ENCODE measurements at regions not wholly inside any gene's neighbourhood (a gene's known extent, or its start where the extent isn't known, plus 50 kb on each side); places are given as distances from the start of the nearest gene placed in this dataset.
A peak's percentile ranks its signal among the peaks of the same experiment; 100 is the strongest.

DNA sequence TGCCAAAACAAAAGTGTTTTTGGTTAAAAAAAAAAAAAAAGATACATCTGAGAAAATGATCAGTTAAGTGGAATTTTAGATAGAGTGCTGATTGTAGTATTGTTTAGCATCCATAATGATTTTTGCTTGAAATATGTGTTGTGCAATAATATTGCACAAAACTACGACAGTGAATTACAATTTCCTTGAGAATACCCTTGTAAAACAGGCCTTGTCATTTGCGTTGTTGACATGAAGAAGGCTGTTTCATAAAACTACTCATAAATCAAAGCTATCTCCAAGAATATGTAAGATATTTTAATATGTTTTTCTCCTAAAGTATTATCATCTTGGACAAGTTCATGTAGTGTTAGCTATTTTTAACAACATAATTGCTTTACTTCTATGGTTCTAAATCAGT, 1077.0 kb downstream of the LRFN5 start:
- H3K4me1 ChIP-seq: no peaks in the 10 kb centered on the region
- no peak for DNase-seq (ENCODE audit: extremely low spot score in 2 of 2)
- H3K36me3 ChIP-seq: no peaks in the 10 kb centered on the region
- intact Hi-C loops (cut with DNase I): no loop called here
- TF ChIP-seq POLR2A (IDR thresholded peaks at IDR 0.05) (no peak), POLR2AphosphoS5 (IDR thresholded peaks at IDR 0.05; ENCODE audit: insufficient read depth in 1 of 2, low read depth in 1 of 2) (peak in 1 of 2 donors; percentile 21)
- TF ChIP-seq, protein P1, sequence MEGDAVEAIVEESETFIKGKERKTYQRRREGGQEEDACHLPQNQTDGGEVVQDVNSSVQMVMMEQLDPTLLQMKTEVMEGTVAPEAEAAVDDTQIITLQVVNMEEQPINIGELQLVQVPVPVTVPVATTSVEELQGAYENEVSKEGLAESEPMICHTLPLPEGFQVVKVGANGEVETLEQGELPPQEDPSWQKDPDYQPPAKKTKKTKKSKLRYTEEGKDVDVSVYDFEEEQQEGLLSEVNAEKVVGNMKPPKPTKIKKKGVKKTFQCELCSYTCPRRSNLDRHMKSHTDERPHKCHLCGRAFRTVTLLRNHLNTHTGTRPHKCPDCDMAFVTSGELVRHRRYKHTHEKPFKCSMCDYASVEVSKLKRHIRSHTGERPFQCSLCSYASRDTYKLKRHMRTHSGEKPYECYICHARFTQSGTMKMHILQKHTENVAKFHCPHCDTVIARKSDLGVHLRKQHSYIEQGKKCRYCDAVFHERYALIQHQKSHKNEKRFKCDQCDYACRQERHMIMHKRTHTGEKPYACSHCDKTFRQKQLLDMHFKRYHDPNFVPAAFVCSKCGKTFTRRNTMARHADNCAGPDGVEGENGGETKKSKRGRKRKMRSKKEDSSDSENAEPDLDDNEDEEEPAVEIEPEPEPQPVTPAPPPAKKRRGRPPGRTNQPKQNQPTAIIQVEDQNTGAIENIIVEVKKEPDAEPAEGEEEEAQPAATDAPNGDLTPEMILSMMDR (IDR thresholded peaks at IDR 0.05): no peak
- no peak overlapping the region for H3K27ac ChIP-seq
- no peak overlapping the region for H3K4me3 ChIP-seq
- no peaks in the 10 kb centered on the region for H3K27me3 ChIP-seq
- no peaks in the 10 kb centered on the region for H3K9me3 ChIP-seq

DNA sequence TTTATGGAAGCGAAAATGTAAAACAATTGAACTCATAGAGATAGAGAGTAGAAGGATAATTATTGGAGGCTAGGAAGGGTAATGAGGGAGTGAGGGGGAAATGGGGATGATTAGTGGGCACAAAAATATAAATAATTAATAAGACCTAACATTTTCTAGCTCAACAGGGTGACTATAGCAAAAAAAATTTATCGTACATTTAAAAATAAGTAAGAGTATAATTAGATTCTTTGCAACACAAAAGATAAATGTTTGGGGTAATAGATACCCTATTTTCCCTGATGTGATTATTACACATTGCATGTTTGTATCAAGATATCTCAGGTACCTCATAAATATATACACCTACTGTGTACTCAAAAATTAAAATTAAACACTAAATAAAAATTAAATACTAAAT, 1070.0 kb downstream of the LRFN5 start:
- no peaks in the 10 kb centered on the region for H3K27me3 ChIP-seq
- no peak overlapping the region for H3K4me3 ChIP-seq
- H3K9me3 ChIP-seq: no peaks in the 10 kb centered on the region
- no peaks in the 10 kb centered on the region for H3K36me3 ChIP-seq
- H3K4me1 ChIP-seq: no peaks in the 10 kb centered on the region
- H3K27ac ChIP-seq: no peak overlapping the region
- DNase-seq (ENCODE audit: extremely low spot score in 2 of 2): no peak
- TF ChIP-seq POLR2A (IDR thresholded peaks at IDR 0.05) (no peak), POLR2AphosphoS5 (IDR thresholded peaks at IDR 0.05; ENCODE audit: insufficient read depth in 1 of 2, low read depth in 1 of 2) (no peak)
- TF ChIP-seq, protein P1 (IDR thresholded peaks at IDR 0.05): no peak
- intact Hi-C loops (cut with DNase I): no loop called here

DNA sequence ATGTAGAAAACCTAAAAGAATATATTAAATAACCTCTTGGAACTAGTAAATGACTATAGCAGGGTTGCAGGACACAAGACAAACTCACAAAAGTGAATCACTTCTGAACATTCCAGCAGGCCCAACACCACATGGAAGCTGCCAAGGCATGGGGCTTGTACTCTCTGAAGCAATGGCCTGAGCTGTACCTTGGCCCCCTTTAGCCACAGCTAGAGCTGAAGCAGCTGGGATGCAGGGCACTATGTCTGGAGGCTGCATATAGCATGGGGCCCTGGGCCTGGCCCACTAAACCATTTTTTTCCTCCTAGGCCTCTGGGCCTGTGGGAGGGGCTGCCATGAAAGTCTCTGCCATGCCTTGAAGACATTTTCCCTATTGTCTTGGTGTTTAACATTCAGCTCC, 1067.3 kb downstream of the LRFN5 start:
- H3K36me3 ChIP-seq: no peaks in the 10 kb centered on the region
- no peak overlapping the region for H3K27ac ChIP-seq
- no peaks in the 10 kb centered on the region for H3K27me3 ChIP-seq
- no peaks in the 10 kb centered on the region for H3K4me1 ChIP-seq
- TF ChIP-seq, protein P1 (IDR thresholded peaks at IDR 0.05): no peak
- TF ChIP-seq POLR2A (IDR thresholded peaks at IDR 0.05) (no peak), POLR2AphosphoS5 (IDR thresholded peaks at IDR 0.05; ENCODE audit: insufficient read depth in 1 of 2, low read depth in 1 of 2) (no peak)
- H3K4me3 ChIP-seq: no peak overlapping the region
- intact Hi-C loops (cut with DNase I): no loop called here
- no peaks in the 10 kb centered on the region for H3K9me3 ChIP-seq
- DNase-seq (ENCODE audit: extremely low spot score in 2 of 2): no peak

DNA sequence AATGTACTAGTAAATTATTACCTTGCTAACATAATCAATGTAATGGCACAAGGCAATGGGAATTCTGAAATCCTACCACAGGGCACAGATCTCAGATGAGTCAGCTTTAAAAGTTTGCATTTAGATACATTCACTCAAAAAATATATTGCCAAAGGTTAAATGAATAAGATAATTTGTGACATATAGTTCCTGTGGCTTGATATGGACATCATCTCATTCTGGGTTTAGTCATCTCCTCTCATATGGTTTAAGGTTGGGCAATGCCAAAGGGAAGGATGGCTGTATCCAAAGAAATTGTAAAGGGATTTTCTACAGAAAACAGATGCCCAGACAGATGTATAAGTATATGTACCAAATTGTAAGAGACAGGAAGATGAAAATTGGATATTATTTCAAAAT, 1065.0 kb downstream of the LRFN5 start:
- no peak for DNase-seq (ENCODE audit: extremely low spot score in 2 of 2)
- Histone ChIP-seq H3K27me3 (no peaks in the 10 kb centered on the region), H3K4me1 (no peaks in the 10 kb centered on the region), H3K9me3 (no peaks in the 10 kb centered on the region), H3K4me3 (no peak overlapping the region), H3K36me3 (no peaks in the 10 kb centered on the region), H3K27ac (no peak overlapping the region)
- TF ChIP-seq POLR2A (IDR thresholded peaks at IDR 0.05) (no peak), POLR2AphosphoS5 (IDR thresholded peaks at IDR 0.05; ENCODE audit: insufficient read depth in 1 of 2, low read depth in 1 of 2) (no peak)
- intact Hi-C loops (cut with DNase I): no loop called here

DNA sequence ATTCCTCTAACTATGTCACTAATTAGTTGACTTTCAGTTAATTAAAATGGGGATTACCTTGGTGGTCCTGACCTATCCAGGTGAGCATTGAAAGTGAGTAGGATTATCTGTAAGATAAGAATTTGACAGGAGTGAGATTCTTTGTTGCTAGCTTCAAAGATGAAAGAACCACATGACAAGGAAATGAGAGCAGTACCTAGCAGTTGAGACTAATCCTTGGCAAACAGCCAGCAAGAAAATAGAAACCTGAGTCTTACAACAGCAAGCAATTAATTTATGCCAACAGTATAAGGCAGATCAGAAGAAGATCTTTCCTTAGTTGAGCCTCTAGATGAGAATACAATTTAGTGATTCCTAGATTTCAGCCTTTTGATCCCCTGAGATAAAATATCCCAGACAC, 1058.4 kb downstream of the LRFN5 start:
- no peaks in the 10 kb centered on the region for H3K9me3 ChIP-seq

More for the DNA sequence above, 1058.4 kb downstream of the LRFN5 start:
- intact Hi-C loops (cut with DNase I): no loop called here
- TF ChIP-seq POLR2A (IDR thresholded peaks at IDR 0.05): no peak
- TF ChIP-seq POLR2AphosphoS5 (IDR thresholded peaks at IDR 0.05; ENCODE audit: insufficient read depth in 1 of 2, low read depth in 1 of 2): no peak
- TF ChIP-seq, protein P1 (IDR thresholded peaks at IDR 0.05): no peak
- H3K4me1 ChIP-seq: no peaks in the 10 kb centered on the region
- no peak for DNase-seq (ENCODE audit: extremely low spot score in 2 of 2)
- no peaks in the 10 kb centered on the region for H3K27me3 ChIP-seq
- H3K4me3 ChIP-seq: no peak overlapping the region
- no peaks in the 10 kb centered on the region for H3K36me3 ChIP-seq
- H3K27ac ChIP-seq: no peak overlapping the region
